H9 (cell line): ENCODE measurements at regions not wholly inside any gene's neighbourhood (a gene's known extent, or its start where the extent isn't known, plus 50 kb on each side); places are given as distances from the start of the nearest gene placed in this dataset.

Source experiments
- DNase-seq: peaks from one replicate; pipeline ENCODE4 v3.0.0-alpha.2; 2017
- H2AFZ ChIP-seq: one replicate; pipeline ENCODE4 v1.6.1; 2013; ENCODE audit warnings: mild to moderate bottlenecking, low read length, control low read depth, moderate library complexity
- H2AK5ac ChIP-seq: 2 replicates; pipeline ENCODE4 v1.6.1; 2013; ENCODE audit warnings: low read length, control low read depth, mixed read lengths; ENCODE audit not compliant: insufficient read length
- H2BK120ac ChIP-seq: one replicate; pipeline ENCODE4 v1.6.1; 2013; ENCODE audit warnings: low read depth, mild to moderate bottlenecking, low read length, control low read depth, inconsistent platforms; ENCODE audit not compliant: poor library complexity, severe bottlenecking
- H2BK12ac ChIP-seq: 2 replicates; pipeline ENCODE4 v1.6.1; 2013; ENCODE audit warnings: low read length, control low read depth, mixed read lengths, low read depth; ENCODE audit not compliant: insufficient read length
- H2BK15ac ChIP-seq: 2 replicates; pipeline ENCODE4 v1.6.1; 2013; ENCODE audit warnings: low read depth, low read length, control low read depth
- H2BK20ac ChIP-seq: one replicate; pipeline ENCODE4 v1.6.1; 2013; ENCODE audit warnings: low read depth, mild to moderate bottlenecking, low read length, control low read depth, inconsistent platforms; ENCODE audit not compliant: poor library complexity, severe bottlenecking
- H2BK5ac ChIP-seq: 2 replicates; pipeline ENCODE4 v1.6.1; 2013; ENCODE audit warnings: low read length, control low read depth, mixed read lengths; ENCODE audit not compliant: insufficient read length
- H3K14ac ChIP-seq: 2 replicates; pipeline ENCODE4 v1.6.1; 2013; ENCODE audit warnings: low read length, control low read depth; ENCODE audit not compliant: insufficient read depth
- H3K18ac ChIP-seq: 2 replicates; pipeline ENCODE4 v1.6.1; 2013; ENCODE audit warnings: low read depth, mild to moderate bottlenecking, mixed read lengths, low read length, control low read depth; ENCODE audit not compliant: insufficient read length
- H3K23ac ChIP-seq: 2 replicates; pipeline ENCODE4 v1.6.1; 2013; ENCODE audit warnings: low read length, control low read depth, mixed read lengths, low read depth; ENCODE audit not compliant: insufficient read length
- H3K23me2 ChIP-seq: 2 replicates; pipeline ENCODE4 v1.6.1; 2013; ENCODE audit warnings: low read depth, mild to moderate bottlenecking, mixed read lengths, low read length, control low read depth; ENCODE audit not compliant: insufficient read length, poor library complexity, severe bottlenecking
- H3K27ac ChIP-seq: 2 replicates; pipeline ENCODE4 v1.5.1; 2013; ENCODE audit warnings: low read length, control low read depth, mixed read lengths, low read depth; ENCODE audit not compliant: insufficient read length
- H3K27me3 ChIP-seq: 2 replicates; pipeline ENCODE4 v1.6.1; 2013; ENCODE audit warnings: low read length, control low read depth, inconsistent platforms; ENCODE audit not compliant: insufficient read depth
- H3K4ac ChIP-seq: 2 replicates; pipeline ENCODE4 v1.6.1; 2013; ENCODE audit warnings: low read depth, mild to moderate bottlenecking, control low read depth, inconsistent platforms, low read length, moderate library complexity
- H3K4me1 ChIP-seq: 2 replicates; pipeline ENCODE4 v1.6.1; 2013; ENCODE audit warnings: low read length, control low read depth, inconsistent platforms; ENCODE audit not compliant: insufficient read depth
- H3K4me2 ChIP-seq: 2 replicates; pipeline ENCODE4 v1.6.1; 2013; ENCODE audit warnings: low read length, control low read depth, mixed read lengths; ENCODE audit not compliant: insufficient read length, insufficient read depth
- H3K56ac ChIP-seq: 2 replicates; pipeline ENCODE4 v1.6.1; 2013; ENCODE audit warnings: low read depth, mild to moderate bottlenecking, mixed read lengths, low read length, control low read depth; ENCODE audit not compliant: insufficient read length
- H3K79me1 ChIP-seq: 2 replicates; pipeline ENCODE4 v1.6.1; 2013; ENCODE audit warnings: low read depth, mild to moderate bottlenecking, moderate library complexity, low read length, control low read depth, inconsistent platforms; ENCODE audit not compliant: insufficient read depth, poor library complexity, severe bottlenecking
- H3K79me2 ChIP-seq: 2 replicates; pipeline ENCODE4 v1.6.1; 2013; ENCODE audit warnings: low read length, control low read depth, inconsistent platforms; ENCODE audit not compliant: insufficient read depth
- H3K9ac ChIP-seq: 2 replicates; pipeline ENCODE4 v1.6.1; 2013; ENCODE audit warnings: low read length, control low read depth, mixed read lengths; ENCODE audit not compliant: insufficient read length; ENCODE audit errors: extremely low read depth
- H3K9me3 ChIP-seq: one replicate; pipeline ENCODE4 v1.6.1; 2013; ENCODE audit warnings: low read depth, low read length, inconsistent platforms; ENCODE audit not compliant: control insufficient read depth
- H3T11ph ChIP-seq: one replicate; pipeline ENCODE4 v1.6.1; 2013; ENCODE audit warnings: mild to moderate bottlenecking, low read length, control low read depth, inconsistent platforms
- H4K20me1 ChIP-seq: one replicate; pipeline ENCODE4 v1.6.1; 2013; ENCODE audit not compliant: control insufficient read depth, insufficient read length, insufficient read depth
- H4K5ac ChIP-seq: 2 replicates; pipeline ENCODE4 v1.6.1; 2013; ENCODE audit warnings: low read depth, mild to moderate bottlenecking, mixed read lengths, low read length, control low read depth; ENCODE audit not compliant: insufficient read length
- H4K8ac ChIP-seq: replicated peaks from 2 replicates; pipeline ENCODE4 v1.6.1; 2013; ENCODE audit warnings: low read length, control low read depth, mixed read lengths, low read depth; ENCODE audit not compliant: insufficient read length
- H4K91ac ChIP-seq: 2 replicates; pipeline ENCODE4 v1.6.1; 2013; ENCODE audit warnings: low read depth, mild to moderate bottlenecking, moderate library complexity, mixed read lengths, low read length, control low read depth; ENCODE audit not compliant: insufficient read length
- H3K27ac Mint-ChIP-seq, 3 experiments: 2 replicates in 2 of 3; 3 replicates in 1 of 3; pipeline ENCODE4 v1.8.0; 2020 to 2021; ENCODE audit warnings: mixed read lengths in 3 of 3, mild to moderate bottlenecking in 1 of 3, moderate library complexity in 1 of 3
- H3K27me3 Mint-ChIP-seq: 2 replicates; pipeline ENCODE4 v1.8.0; 2021; ENCODE audit warnings: low read depth, mild to moderate bottlenecking, moderate library complexity, mixed read lengths
- H3K36me3 Mint-ChIP-seq, 3 experiments: 2 replicates in 2 of 3; 3 replicates in 1 of 3; pipeline ENCODE4 v1.8.0; 2020 to 2021; ENCODE audit warnings: low read depth in 3 of 3, mixed read lengths in 3 of 3; ENCODE audit not compliant: insufficient read depth in 1 of 3
- H3K4me1 Mint-ChIP-seq, 2 experiments: 2 replicates each; pipeline ENCODE4 v1.8.0; 2020; ENCODE audit warnings: mixed read lengths in 2 of 2
- H3K4me3 Mint-ChIP-seq, 2 experiments: 2 replicates in 1 of 2; 3 replicates in 1 of 2; pipeline ENCODE4 v1.8.0; 2020 to 2021; ENCODE audit warnings: mild to moderate bottlenecking in 2 of 2, mixed read lengths in 2 of 2, moderate library complexity in 1 of 2
- H3K9me3 Mint-ChIP-seq, 2 experiments: 2 replicates in 1 of 2; 3 replicates in 1 of 2; pipeline ENCODE4 v1.8.0; 2020; ENCODE audit warnings: mild to moderate bottlenecking in 2 of 2, mixed read lengths in 2 of 2, moderate library complexity in 1 of 2
- WGBS: extraction: QIAGEN DNeasy Blood & Tissue Kit; methylation state at CpG from one replicate; pipeline ENCODE4 v1.1.7; 2013; ENCODE audit warnings: missing lambda C conversion rate, low lambda C conversion rate, mixed read lengths; ENCODE audit not compliant: insufficient read length; ENCODE audit errors: extremely low coverage; 5-methylcytosine and 5-hydroxymethylcytosine counted together
- TF ChIP-seq, protein P1 (sequence below): fragments of 200-600 bp; sonication (generic); conservative IDR thresholded peaks from 3 replicates; pipeline ENCODE4 v1.8.0; 2021; ENCODE audit warnings: antibody characterized with exemption, mild to moderate bottlenecking

DNA sequence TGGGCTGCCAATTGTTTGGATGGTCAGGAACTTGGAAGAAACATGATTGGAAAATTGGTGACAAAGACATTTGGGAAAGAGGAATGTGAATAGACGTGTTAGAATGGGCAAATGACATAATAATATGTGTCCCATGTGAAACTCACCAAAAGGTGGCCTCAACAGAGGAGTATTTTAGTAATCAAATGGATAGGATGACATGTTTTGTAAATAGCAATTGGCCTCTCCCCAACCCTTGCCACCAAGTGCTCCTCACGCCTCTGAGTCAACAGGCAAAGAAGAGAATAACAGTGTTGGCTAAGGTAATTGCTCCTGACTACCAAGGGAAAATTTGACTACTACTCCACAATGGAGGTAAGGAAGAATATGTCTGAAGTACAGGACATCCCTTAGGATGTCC lies 81.4 kb downstream of the ATXN7L3B start:
- Histone ChIP-seq H3K56ac (no peak overlapping the region), H2BK20ac (no peak overlapping the region), H2AFZ (no peak overlapping the region), H3K18ac (no peak overlapping the region), H4K8ac (no peak overlapping the region), H2BK5ac (no peak overlapping the region), H3K9me3 (no peaks in the 10 kb centered on the region), H2BK12ac (no peak overlapping the region), H3K79me1 (no peaks in the 10 kb centered on the region), H3K23ac (no peak overlapping the region), H2AK5ac (no peak overlapping the region), H4K5ac (no peak overlapping the region), H2BK120ac (no peak overlapping the region), H3K4ac (no peak overlapping the region), H3K23me2 (no peaks in the 10 kb centered on the region), H3T11ph (no peak overlapping the region), H3K27me3 (no peaks in the 10 kb centered on the region), H3K4me2 (no peak overlapping the region), H3K9ac (no peak overlapping the region), H2BK15ac (no peak overlapping the region), H4K20me1 (no peaks in the 10 kb centered on the region), H4K91ac (no peak overlapping the region), H3K4me1 (no peaks in the 10 kb centered on the region), H3K14ac (no peak overlapping the region), H3K27ac (no peak overlapping the region), H3K79me2 (no peaks in the 10 kb centered on the region)
- no CpG with 5 or more reads among the region's 2 CpGs for WGBS
- no peak for DNase-seq
- TF ChIP-seq, protein P1, sequence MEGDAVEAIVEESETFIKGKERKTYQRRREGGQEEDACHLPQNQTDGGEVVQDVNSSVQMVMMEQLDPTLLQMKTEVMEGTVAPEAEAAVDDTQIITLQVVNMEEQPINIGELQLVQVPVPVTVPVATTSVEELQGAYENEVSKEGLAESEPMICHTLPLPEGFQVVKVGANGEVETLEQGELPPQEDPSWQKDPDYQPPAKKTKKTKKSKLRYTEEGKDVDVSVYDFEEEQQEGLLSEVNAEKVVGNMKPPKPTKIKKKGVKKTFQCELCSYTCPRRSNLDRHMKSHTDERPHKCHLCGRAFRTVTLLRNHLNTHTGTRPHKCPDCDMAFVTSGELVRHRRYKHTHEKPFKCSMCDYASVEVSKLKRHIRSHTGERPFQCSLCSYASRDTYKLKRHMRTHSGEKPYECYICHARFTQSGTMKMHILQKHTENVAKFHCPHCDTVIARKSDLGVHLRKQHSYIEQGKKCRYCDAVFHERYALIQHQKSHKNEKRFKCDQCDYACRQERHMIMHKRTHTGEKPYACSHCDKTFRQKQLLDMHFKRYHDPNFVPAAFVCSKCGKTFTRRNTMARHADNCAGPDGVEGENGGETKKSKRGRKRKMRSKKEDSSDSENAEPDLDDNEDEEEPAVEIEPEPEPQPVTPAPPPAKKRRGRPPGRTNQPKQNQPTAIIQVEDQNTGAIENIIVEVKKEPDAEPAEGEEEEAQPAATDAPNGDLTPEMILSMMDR = no peak
- Mint-ChIP-seq H3K9me3 (no peaks in the 10 kb centered on the region), H3K4me1 (no peaks in the 10 kb centered on the region), H3K27ac (no peak overlapping the region), H3K36me3 (no peaks in the 10 kb centered on the region), H3K4me3 (no peak overlapping the region), H3K27me3 (no peaks in the 10 kb centered on the region)
